Epithelial cell of proximal tubule (primary cell): ENCODE measurements at regions not wholly inside any gene's neighbourhood (a gene's known extent, or its start where the extent isn't known, plus 50 kb on each side); places are given as distances from the start of the nearest gene placed in this dataset.
A peak's percentile ranks its signal among the peaks of the same experiment; 100 is the strongest.

Experiments
- DNase-seq: peaks from one replicate; pipeline ENCODE4 v3.0.0-alpha.2; 2011; ENCODE audit warnings: low read depth
- H3K4me3 ChIP-seq: 2 replicates; pipeline ENCODE4 v1.5.1; 2011; ENCODE audit warnings: low read depth, mild to moderate bottlenecking, low read length
- CTCF ChIP-seq: conservative IDR thresholded peaks from 2 replicates; pipeline ENCODE4 v1.5.1; 2012; ENCODE audit warnings: low read depth, mild to moderate bottlenecking, low read length

DNA sequence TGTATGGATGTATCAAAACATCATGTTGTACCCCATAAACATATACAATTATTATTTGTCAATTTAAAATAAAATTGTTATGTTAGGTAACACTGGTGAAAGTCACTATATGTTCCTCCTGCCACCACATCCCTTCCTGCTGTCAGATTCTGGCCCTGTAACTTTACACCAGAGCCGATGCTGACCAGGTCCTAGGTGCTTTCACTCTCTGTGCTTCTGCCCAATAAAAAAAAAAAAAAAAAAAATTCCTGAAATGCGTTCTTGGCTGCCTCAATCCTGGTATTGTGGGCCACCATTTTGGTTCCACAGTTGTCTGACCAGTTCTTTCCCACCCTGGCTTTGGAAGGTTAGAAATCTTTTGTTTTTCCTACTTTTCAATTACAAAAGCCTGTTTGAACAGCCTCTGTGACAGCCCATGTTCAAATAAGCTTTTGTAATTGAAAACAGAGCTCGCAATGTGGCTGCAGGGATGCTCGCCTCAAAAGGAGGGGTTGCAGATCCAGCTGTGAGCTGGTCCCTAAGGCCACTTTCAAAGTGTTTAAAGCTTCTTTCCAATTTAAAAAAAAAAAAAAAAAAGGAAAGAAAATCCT lies 831.0 kb upstream of the EEF2KMT start:
- no peak for TF ChIP-seq CTCF
- H3K4me3 ChIP-seq, result no peak overlapping the region
- no peak for DNase-seq

GRCh38 chr16:5925850-5926249 lies 828.3 kb upstream of the EEF2KMT start:
- no peak overlapping the region for H3K4me3 ChIP-seq
- TF ChIP-seq CTCF, result no peak
- no peak for DNase-seq

DNA sequence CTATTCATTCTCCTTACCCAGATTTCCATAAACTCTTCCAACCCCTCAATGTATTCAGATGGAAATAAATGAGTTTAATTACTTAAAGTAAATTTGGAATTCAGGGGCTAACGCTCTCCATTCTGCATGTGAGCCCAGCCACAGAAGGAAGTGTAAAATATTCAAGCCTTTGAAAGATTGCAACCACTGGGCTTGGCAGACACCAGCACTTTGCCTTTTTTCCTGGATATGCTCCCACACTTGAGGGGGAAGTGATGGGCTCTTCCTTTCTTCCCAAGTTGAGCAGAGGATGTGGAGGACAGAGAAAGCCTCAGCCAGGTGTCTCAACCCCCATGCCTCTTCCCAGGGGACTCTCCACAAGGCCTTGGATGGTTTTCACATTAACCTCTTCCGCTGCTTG lies 825.1 kb upstream of the EEF2KMT start:
- H3K4me3 ChIP-seq, result no peak overlapping the region
- DNase-seq, result no peak
- no peak for TF ChIP-seq CTCF

- DNase-seq, result no peak
- no peak overlapping the region for H3K4me3 ChIP-seq
- TF ChIP-seq CTCF, result peak; percentile 30
These were observed 821.1 kb upstream of the EEF2KMT start for GRCh38 chr16:5918567-5919130.

DNA sequence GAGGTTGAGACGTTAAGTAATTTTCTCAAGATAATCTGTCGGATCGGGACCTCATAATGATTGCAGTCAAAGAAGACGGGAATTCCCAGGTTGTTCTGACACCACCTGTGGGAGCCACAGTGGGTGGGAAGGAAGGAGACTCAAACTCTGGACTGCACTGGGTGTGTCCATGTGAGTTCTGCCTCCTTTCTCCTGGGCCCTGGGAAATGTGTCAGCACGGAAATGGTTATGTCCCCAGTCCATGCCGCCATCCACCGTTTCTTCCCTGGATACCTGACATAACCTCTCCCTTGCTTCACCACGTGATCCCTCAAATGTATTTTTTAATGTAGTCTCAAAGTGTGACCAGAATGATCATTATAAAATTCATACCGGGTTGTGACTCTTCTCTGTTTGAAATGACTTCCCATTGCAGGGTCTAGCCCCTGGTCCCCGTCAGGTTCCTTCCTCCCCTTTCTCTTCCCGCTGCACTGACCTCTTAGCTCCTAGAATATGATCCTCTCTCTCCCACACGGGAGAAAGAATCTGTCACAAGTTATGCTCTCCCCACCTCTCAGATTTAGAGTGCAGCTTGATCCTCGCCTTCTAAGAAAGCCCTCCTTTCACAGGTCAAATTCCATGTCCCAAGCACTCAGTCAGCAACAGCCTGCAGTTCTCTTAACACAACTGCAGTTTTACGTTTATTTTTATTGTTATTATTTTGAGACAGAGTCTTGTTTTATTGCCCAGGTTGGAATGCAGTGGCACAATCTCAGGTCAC lies 820.0 kb upstream of the EEF2KMT start:
- no peak for TF ChIP-seq CTCF
- no peak for DNase-seq
- H3K4me3 ChIP-seq, result no peak overlapping the region

GRCh38 chr16:5916711-5917191 lies 819.2 kb upstream of the EEF2KMT start:
- TF ChIP-seq CTCF, result no peak
- no peak overlapping the region for H3K4me3 ChIP-seq

More at GRCh38 chr16:5916711-5917191, 819.2 kb upstream of the EEF2KMT start:
- DNase-seq, result no peak
